IMR-90 (cell line): ENCODE measurements at regions not wholly inside any gene's neighbourhood (a gene's known extent, or its start where the extent isn't known, plus 50 kb on each side); places are given as distances from the start of the nearest gene placed in this dataset.

Experiments
- ATAC-seq: fragments of 200-7000 bp; cut with Tn5 transposase; 2 replicates; pipeline ENCODE4 v1.9.1; 2020; ENCODE audit warnings: low read depth, mild to moderate bottlenecking, moderate library complexity
- BruUV-seq: library from RNA; stranded (reverse); fragments of 400-500 nt; replicated peaks from 2 replicates; lab custom pipeline; 2021; lab: Mats Ljungman, UMichigan
- CTCF ChIA-PET: fragments of 300-600 bp; formaldehyde crosslinking; extraction: SDS; loops from one replicate; lab custom pipeline; 2021; ENCODE audit warnings: antibody characterized with exemption; lab: Yijun Ruan, JAX
- POLR2A ChIA-PET: fragments of 300-600 bp; sonication (Branson Sonifier 250); formaldehyde crosslinking; loops from one replicate; lab custom pipeline; 2022; ENCODE audit warnings: antibody characterized with exemption; ENCODE audit not compliant: unreplicated experiment; lab: Charles Lee
- DNase-seq: peaks from one replicate; pipeline ENCODE4 v3.0.0; 2013
- H2AFZ ChIP-seq: replicated peaks from 2 replicates; pipeline ENCODE3; 2013; ENCODE audit warnings: low read length, mild to moderate bottlenecking; ENCODE audit not compliant: poor library complexity
- H2AK5ac ChIP-seq: 2 replicates; pipeline ENCODE4 v1.6.1; 2013; ENCODE audit warnings: low read depth, low read length, inconsistent platforms
- H2AK9ac ChIP-seq: replicated peaks from 2 replicates; pipeline ENCODE3; 2013; ENCODE audit warnings: mild to moderate bottlenecking, low read depth, low read length, moderate library complexity; ENCODE audit not compliant: poor library complexity
- H2BK120ac ChIP-seq: 2 replicates; pipeline ENCODE4 v1.6.1; 2013; ENCODE audit warnings: low read depth, low read length, inconsistent platforms
- H2BK15ac ChIP-seq: 3 replicates; pipeline ENCODE4 v1.6.1; 2013; ENCODE audit warnings: low read depth, low read length, inconsistent platforms
- H2BK20ac ChIP-seq: 2 replicates; pipeline ENCODE4 v1.6.1; 2013; ENCODE audit warnings: low read depth, mild to moderate bottlenecking, inconsistent platforms, low read length, moderate library complexity
- H2BK5ac ChIP-seq: 2 replicates; pipeline ENCODE4 v1.6.1; 2013; ENCODE audit warnings: mild to moderate bottlenecking, low read depth, low read length, inconsistent platforms; ENCODE audit not compliant: poor library complexity, severe bottlenecking
- H3K14ac ChIP-seq: replicated peaks from 2 replicates; pipeline ENCODE4 v1.6.1; 2013; ENCODE audit warnings: low read depth, low read length, inconsistent platforms
- H3K18ac ChIP-seq: 2 replicates; pipeline ENCODE4 v1.6.1; 2013; ENCODE audit warnings: low read depth, low read length, control low read depth
- H3K23ac ChIP-seq: 2 replicates; pipeline ENCODE4 v1.6.1; 2013; ENCODE audit warnings: low read depth, low read length, inconsistent platforms
- H3K27ac ChIP-seq: 2 replicates; pipeline ENCODE4 v1.5.1; 2013; ENCODE audit warnings: mild to moderate bottlenecking, control low read depth, low read length; ENCODE audit not compliant: insufficient read depth
- H3K27me3 ChIP-seq: 2 replicates; pipeline ENCODE4 v1.6.1; 2013; ENCODE audit warnings: low read length; ENCODE audit not compliant: control insufficient read depth, insufficient read depth
- H3K36me3 ChIP-seq: 2 replicates; pipeline ENCODE4 v1.6.1; 2013; ENCODE audit warnings: low read length, mixed read lengths; ENCODE audit not compliant: control insufficient read depth, insufficient read depth
- H3K4ac ChIP-seq: 2 replicates; pipeline ENCODE4 v1.6.1; 2013; ENCODE audit warnings: low read depth, low read length, inconsistent platforms
- H3K4me1 ChIP-seq: 2 replicates; pipeline ENCODE4 v1.6.1; 2013; ENCODE audit warnings: low read length, mixed read lengths; ENCODE audit not compliant: control insufficient read depth, insufficient read depth
- H3K4me2 ChIP-seq: 2 replicates; pipeline ENCODE4 v1.6.1; 2013; ENCODE audit warnings: low read depth, mild to moderate bottlenecking, control low read depth, low read length, moderate library complexity
- H3K4me3 ChIP-seq: 2 replicates; pipeline ENCODE4 v1.5.1; 2013; ENCODE audit warnings: low read depth, mild to moderate bottlenecking, control low read depth, low read length, moderate library complexity; ENCODE audit not compliant: insufficient read depth
- H3K56ac ChIP-seq: 2 replicates; pipeline ENCODE4 v1.6.1; 2013; ENCODE audit warnings: low read length, inconsistent platforms; ENCODE audit not compliant: insufficient read depth; ENCODE audit errors: extremely low read depth
- H3K79me1 ChIP-seq, 2 experiments: 2 replicates each; pipeline ENCODE4 v1.6.1; 2013; ENCODE audit warnings: low read length in 2 of 2, inconsistent platforms in 1 of 2, low read depth in 1 of 2
- H3K9ac ChIP-seq: 2 replicates; pipeline ENCODE4 v1.6.1; 2013; ENCODE audit warnings: low read depth, low read length, control low read depth
- H3K9me1 ChIP-seq: 2 replicates; pipeline ENCODE4 v1.6.1; 2013; ENCODE audit warnings: low read length, inconsistent platforms; ENCODE audit not compliant: insufficient read depth
- H3K9me3 ChIP-seq: 2 replicates; pipeline ENCODE4 v1.6.1; 2013; ENCODE audit warnings: low read length; ENCODE audit not compliant: control insufficient read depth, insufficient read depth
- H4K20me1 ChIP-seq: 2 replicates; pipeline ENCODE4 v1.6.1; 2013; ENCODE audit warnings: low read length, inconsistent platforms; ENCODE audit not compliant: insufficient read depth
- H4K5ac ChIP-seq: 2 replicates; pipeline ENCODE4 v1.6.1; 2013; ENCODE audit warnings: mild to moderate bottlenecking, low read depth, low read length, control low read depth
- H4K8ac ChIP-seq, 2 experiments: 2 replicates each; pipeline ENCODE4 v1.6.1; 2013; ENCODE audit warnings: low read depth in 2 of 2, low read length in 2 of 2, control low read depth in 1 of 2, inconsistent platforms in 1 of 2
- H4K91ac ChIP-seq: 2 replicates; pipeline ENCODE4 v1.6.1; 2013; ENCODE audit warnings: low read depth, low read length, inconsistent platforms; ENCODE audit not compliant: insufficient read depth
- BHLHE40 ChIP-seq: fragments of 150-350 bp; IDR thresholded peaks from 2 replicates; pipeline ENCODE4 v1.6.1; 2016; ENCODE audit warnings: mild to moderate bottlenecking, low read depth, low read length
- CEBPB ChIP-seq: IDR thresholded peaks from 2 replicates; pipeline ENCODE4 v1.6.1; 2012; ENCODE audit warnings: low read depth, low read length, improper control_type of control experiment
- CHD1 ChIP-seq: IDR thresholded peaks from 2 replicates; pipeline ENCODE4 v1.6.1; 2012; ENCODE audit warnings: low read depth, low read length, improper control_type of control experiment
- FOS ChIP-seq: fragments of 150-350 bp; IDR thresholded peaks from 2 replicates; pipeline ENCODE4 v1.6.1; 2016; ENCODE audit warnings: low read depth, low read length
- MAFK ChIP-seq: IDR thresholded peaks from 2 replicates; pipeline ENCODE4 v1.6.1; 2012; ENCODE audit warnings: low read depth, low read length, improper control_type of control experiment
- MAZ ChIP-seq: IDR thresholded peaks from 2 replicates; pipeline ENCODE4 v1.6.1; 2012; ENCODE audit warnings: low read depth, mild to moderate bottlenecking, low read length, improper control_type of control experiment, moderate library complexity, borderline replicate concordance
- MXI1 ChIP-seq: IDR thresholded peaks from 2 replicates; pipeline ENCODE4 v1.6.1; 2012; ENCODE audit warnings: low read depth, mild to moderate bottlenecking, low read length, moderate library complexity, borderline replicate concordance
- POLR2A ChIP-seq: IDR thresholded peaks from 2 replicates; pipeline ENCODE4 v1.6.1; 2012; ENCODE audit warnings: mild to moderate bottlenecking, low read depth, low read length
- RAD21 ChIP-seq: IDR thresholded peaks from 2 replicates; pipeline ENCODE4 v1.6.1; 2012; ENCODE audit warnings: low read length, improper control_type of control experiment
- RCOR1 ChIP-seq: IDR thresholded peaks from 2 replicates; pipeline ENCODE4 v1.6.1; 2012; ENCODE audit warnings: mild to moderate bottlenecking, low read length, improper control_type of control experiment; ENCODE audit not compliant: insufficient replicate concordance
- RFX5 ChIP-seq: IDR thresholded peaks from 2 replicates; pipeline ENCODE4 v1.8.0; 2012; ENCODE audit warnings: low read depth, mild to moderate bottlenecking, low read length, moderate library complexity
- SMC3 ChIP-seq: fragments of 150-350 bp; IDR thresholded peaks from 2 replicates; pipeline ENCODE4 v1.6.1; 2016; ENCODE audit warnings: low read depth, mild to moderate bottlenecking, antibody characterized with exemption, low read length, moderate library complexity
- WGBS, 2 experiments: methylation state at CpG; one replicate each; pipeline versions ENCODE4 v1.1.5 to v1.1.7; 2013; ENCODE audit warnings: missing lambda C conversion rate in 2 of 2; ENCODE audit not compliant: insufficient read length in 1 of 2; ENCODE audit errors: extremely low coverage in 2 of 2; 5-methylcytosine and 5-hydroxymethylcytosine counted together
- dilution Hi-C: fragments of 300-500 bp; cut with HindIII; formaldehyde crosslinking; loops from one replicate; pipeline ENCODE4 v1.14.3; 2018; ENCODE audit warnings: low sequenced_read_pairs; ENCODE audit not compliant: unreplicated experiment
- in situ Hi-C: fragments of 300-500 bp; cut with MboI; formaldehyde crosslinking; loops from 3 replicates; pipeline ENCODE4 v1.14.3; 2019; ENCODE audit warnings: low sequenced_read_pairs, inconsistent platforms, mixed read lengths
- intact Hi-C: fragments of 100-400 bp; cut with micrococcal nuclease; formaldehyde crosslinking; loops from 2 replicates; pipeline ENCODE4 v1.10.0; 2022
- TF ChIP-seq, protein P1 (sequence below): fragments of 150-350 bp; IDR thresholded peaks from 2 replicates; pipeline ENCODE4 v1.6.1; 2016; ENCODE audit warnings: low read depth, mild to moderate bottlenecking, low read length, moderate library complexity, borderline replicate concordance
- TF ChIP-seq, protein P2 (sequence below): fragments of 150-350 bp; IDR thresholded peaks from 2 replicates; pipeline ENCODE4 v1.6.1; 2017; ENCODE audit warnings: mild to moderate bottlenecking, antibody characterized with exemption, low read length, low read depth
- TF ChIP-seq, protein P3 (sequence below): conservative IDR thresholded peaks from 2 replicates; pipeline ENCODE4 v1.5.1; 2012; ENCODE audit warnings: mild to moderate bottlenecking, low read depth, low read length, improper control_type of control experiment

DNA sequence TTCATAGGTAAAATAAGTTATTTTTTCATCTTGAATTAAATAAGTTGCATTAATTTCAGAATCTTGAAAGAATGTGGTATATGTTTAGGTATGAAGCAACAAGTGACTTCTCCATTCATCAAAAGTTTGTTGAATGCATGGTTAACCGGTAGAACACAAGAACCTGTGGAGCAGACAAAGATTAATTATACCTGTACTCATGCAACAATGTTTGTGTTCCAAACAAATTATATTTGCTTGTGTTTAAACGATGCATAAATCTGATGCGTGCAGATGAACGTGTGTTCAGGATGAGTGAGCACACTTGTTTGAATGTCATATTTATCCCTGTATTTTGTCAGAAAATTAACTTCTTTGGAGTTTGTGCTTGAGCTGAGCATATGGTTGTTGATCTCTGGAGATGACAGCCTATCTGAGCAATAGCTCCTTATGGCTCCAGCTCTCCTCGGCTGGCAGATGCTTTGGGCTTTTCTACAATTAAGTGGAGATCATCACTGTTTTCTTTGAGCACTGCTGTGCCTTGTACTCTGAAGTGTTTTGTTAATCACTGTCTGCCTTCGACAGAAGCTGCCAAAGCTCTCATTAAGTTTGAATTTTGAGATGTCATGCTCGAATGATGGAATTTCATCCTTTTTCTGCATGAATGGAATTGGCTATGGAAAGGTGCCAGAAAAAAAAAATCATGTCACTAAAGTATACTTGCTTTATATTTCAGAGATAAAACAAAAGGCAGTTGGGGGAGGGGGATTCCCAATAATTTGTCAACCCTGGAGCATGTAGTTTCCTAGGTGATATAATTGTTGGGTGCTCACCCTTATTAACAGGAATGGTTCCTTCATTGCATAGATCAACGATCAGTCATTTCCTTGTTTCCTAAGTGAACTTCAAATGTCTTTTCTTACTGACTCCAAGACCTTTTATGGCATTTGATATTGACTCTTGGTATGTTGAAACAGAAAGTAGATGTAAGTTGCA, 502.5 kb upstream of the ARRDC3 start:
- no peak overlapping the region for H2AK5ac ChIP-seq
- no peak overlapping the region for H2BK20ac ChIP-seq
- no peak overlapping the region for H3K4me3 ChIP-seq
- intact Hi-C loops (no loop called here), dilution Hi-C loops (no loop called here), in situ Hi-C loops (no loop called here)
- H4K91ac ChIP-seq: no peak overlapping the region
- H2BK15ac ChIP-seq: no peak overlapping the region
- H3K18ac ChIP-seq: no peak overlapping the region
- no peak for DNase-seq
- H3K14ac ChIP-seq: no peak overlapping the region
- CTCF ChIA-PET: no interaction called here
- POLR2A ChIA-PET: interaction anchor here (0.6 kb wide), 1 partner anchor 148 kb away, joined by 3 read pairs; no protein-coding TSS in a partner anchor
- no peaks in the 10 kb centered on the region for H3K36me3 ChIP-seq
- no peak overlapping the region for H3K9ac ChIP-seq
- no peak overlapping the region for H3K4ac ChIP-seq
- no peak overlapping the region for H2BK5ac ChIP-seq
- no peaks in the 10 kb centered on the region for H3K9me1 ChIP-seq
- no peak overlapping the region for H2AFZ ChIP-seq
- H3K56ac ChIP-seq: no peak overlapping the region
- no peak overlapping the region for H3K4me2 ChIP-seq
- no peak overlapping the region for H2BK120ac ChIP-seq
- 100% methylated on average over 1 of the region's 8 CpGs; no CpG with 5 or more reads in 1 of the 2 experiments for WGBS, 2 experiments
- H2AK9ac ChIP-seq: no peak overlapping the region
- no peaks in the 10 kb centered on the region for H4K20me1 ChIP-seq
- no peak overlapping the region for H3K23ac ChIP-seq
- H3K4me1 ChIP-seq: no peaks in the 10 kb centered on the region
- no peaks in the 10 kb centered on the region for H3K79me1 ChIP-seq
- no peak for ATAC-seq
- H3K27ac ChIP-seq: no peak overlapping the region
- no peak overlapping the region for H4K8ac ChIP-seq
- no peaks in the 10 kb centered on the region for H3K27me3 ChIP-seq
- no TSS peak for BruUV-seq
- no peaks in the 10 kb centered on the region for H3K9me3 ChIP-seq
- H4K5ac ChIP-seq: no peak overlapping the region
- TF ChIP-seq MAFK: no peak
- no peak for TF ChIP-seq SMC3
- TF ChIP-seq, protein P1, sequence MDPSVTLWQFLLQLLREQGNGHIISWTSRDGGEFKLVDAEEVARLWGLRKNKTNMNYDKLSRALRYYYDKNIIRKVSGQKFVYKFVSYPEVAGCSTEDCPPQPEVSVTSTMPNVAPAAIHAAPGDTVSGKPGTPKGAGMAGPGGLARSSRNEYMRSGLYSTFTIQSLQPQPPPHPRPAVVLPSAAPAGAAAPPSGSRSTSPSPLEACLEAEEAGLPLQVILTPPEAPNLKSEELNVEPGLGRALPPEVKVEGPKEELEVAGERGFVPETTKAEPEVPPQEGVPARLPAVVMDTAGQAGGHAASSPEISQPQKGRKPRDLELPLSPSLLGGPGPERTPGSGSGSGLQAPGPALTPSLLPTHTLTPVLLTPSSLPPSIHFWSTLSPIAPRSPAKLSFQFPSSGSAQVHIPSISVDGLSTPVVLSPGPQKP: no peak
- no peak for TF ChIP-seq RFX5
- TF ChIP-seq CEBPB: no peak
- no peak for TF ChIP-seq RAD21
- no peak for TF ChIP-seq MAZ
- TF ChIP-seq CHD1: no peak
- no peak for TF ChIP-seq FOS
- no peak for TF ChIP-seq BHLHE40
- TF ChIP-seq POLR2A: no peak
- TF ChIP-seq, protein P2, sequence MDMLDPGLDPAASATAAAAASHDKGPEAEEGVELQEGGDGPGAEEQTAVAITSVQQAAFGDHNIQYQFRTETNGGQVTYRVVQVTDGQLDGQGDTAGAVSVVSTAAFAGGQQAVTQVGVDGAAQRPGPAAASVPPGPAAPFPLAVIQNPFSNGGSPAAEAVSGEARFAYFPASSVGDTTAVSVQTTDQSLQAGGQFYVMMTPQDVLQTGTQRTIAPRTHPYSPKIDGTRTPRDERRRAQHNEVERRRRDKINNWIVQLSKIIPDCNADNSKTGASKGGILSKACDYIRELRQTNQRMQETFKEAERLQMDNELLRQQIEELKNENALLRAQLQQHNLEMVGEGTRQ: no peak
- TF ChIP-seq, protein P3, sequence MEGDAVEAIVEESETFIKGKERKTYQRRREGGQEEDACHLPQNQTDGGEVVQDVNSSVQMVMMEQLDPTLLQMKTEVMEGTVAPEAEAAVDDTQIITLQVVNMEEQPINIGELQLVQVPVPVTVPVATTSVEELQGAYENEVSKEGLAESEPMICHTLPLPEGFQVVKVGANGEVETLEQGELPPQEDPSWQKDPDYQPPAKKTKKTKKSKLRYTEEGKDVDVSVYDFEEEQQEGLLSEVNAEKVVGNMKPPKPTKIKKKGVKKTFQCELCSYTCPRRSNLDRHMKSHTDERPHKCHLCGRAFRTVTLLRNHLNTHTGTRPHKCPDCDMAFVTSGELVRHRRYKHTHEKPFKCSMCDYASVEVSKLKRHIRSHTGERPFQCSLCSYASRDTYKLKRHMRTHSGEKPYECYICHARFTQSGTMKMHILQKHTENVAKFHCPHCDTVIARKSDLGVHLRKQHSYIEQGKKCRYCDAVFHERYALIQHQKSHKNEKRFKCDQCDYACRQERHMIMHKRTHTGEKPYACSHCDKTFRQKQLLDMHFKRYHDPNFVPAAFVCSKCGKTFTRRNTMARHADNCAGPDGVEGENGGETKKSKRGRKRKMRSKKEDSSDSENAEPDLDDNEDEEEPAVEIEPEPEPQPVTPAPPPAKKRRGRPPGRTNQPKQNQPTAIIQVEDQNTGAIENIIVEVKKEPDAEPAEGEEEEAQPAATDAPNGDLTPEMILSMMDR: no peak
- TF ChIP-seq MXI1: no peak
- TF ChIP-seq RCOR1: no peak
